Ishikawa (cell line): ENCODE measurements at regions not wholly inside any gene's neighbourhood (a gene's known extent, or its start where the extent isn't known, plus 50 kb on each side); places are given as distances from the start of the nearest gene placed in this dataset.

ENCODE experiments used
- CEBPB ChIP-seq: IDR thresholded peaks from 2 replicates; pipeline ENCODE4 v1.6.1; 2012
- CREB1 ChIP-seq: IDR thresholded peaks from 2 replicates; pipeline ENCODE4 v1.6.1; 2012; ENCODE audit warnings: low read depth
- EGR1 ChIP-seq: IDR thresholded peaks from 2 replicates; pipeline ENCODE4 v1.6.1; 2012
- EP300 ChIP-seq: IDR thresholded peaks from 2 replicates; pipeline ENCODE4 v1.6.1; 2012; ENCODE audit warnings: borderline replicate concordance
- FOXM1 ChIP-seq: IDR thresholded peaks from 2 replicates; pipeline ENCODE4 v1.6.1; 2012; ENCODE audit warnings: low read depth, borderline replicate concordance
- NFIC ChIP-seq: IDR thresholded peaks from 2 replicates; pipeline ENCODE4 v1.6.1; 2012
- RAD21 ChIP-seq: IDR thresholded peaks from 2 replicates; pipeline ENCODE4 v1.6.1; 2012; ENCODE audit warnings: low read depth
- REST ChIP-seq: IDR thresholded peaks from 2 replicates; pipeline ENCODE4 v1.6.1; 2012; ENCODE audit warnings: low read depth, mild to moderate bottlenecking
- TAF1 ChIP-seq: IDR thresholded peaks from 2 replicates; pipeline ENCODE4 v1.6.1; 2012; ENCODE audit warnings: low read depth, mild to moderate bottlenecking
- TCF12 ChIP-seq: IDR thresholded peaks from 2 replicates; pipeline ENCODE4 v1.6.1; 2012; ENCODE audit warnings: low read depth
- TEAD4 ChIP-seq: IDR thresholded peaks from 2 replicates; pipeline ENCODE4 v1.6.1; 2012
- USF1 ChIP-seq: IDR thresholded peaks from 2 replicates; pipeline ENCODE4 v1.6.1; 2012
- YY1 ChIP-seq: IDR thresholded peaks from 2 replicates; pipeline ENCODE4 v1.6.1; 2012; ENCODE audit warnings: low read depth
- ZBTB7A ChIP-seq: IDR thresholded peaks from 2 replicates; pipeline ENCODE4 v1.6.1; 2012; ENCODE audit warnings: low read depth
- TF ChIP-seq, protein P1 (sequence below): IDR thresholded peaks from 2 replicates; pipeline ENCODE4 v1.6.1; 2012

GRCh38 chr11:10629411-10630002, 61.0 kb upstream of the LYVE1 start:
- TF ChIP-seq USF1 (no peak), NFIC (no peak), TAF1 (no peak), CREB1 (no peak), YY1 (no peak), CEBPB (no peak), EP300 (no peak), ZBTB7A (no peak), RAD21 (no peak), FOXM1 (no peak), REST (no peak), TEAD4 (no peak), TCF12 (no peak), EGR1 (no peak)
- TF ChIP-seq, protein P1, sequence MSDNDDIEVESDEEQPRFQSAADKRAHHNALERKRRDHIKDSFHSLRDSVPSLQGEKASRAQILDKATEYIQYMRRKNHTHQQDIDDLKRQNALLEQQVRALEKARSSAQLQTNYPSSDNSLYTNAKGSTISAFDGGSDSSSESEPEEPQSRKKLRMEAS = no peak

DNA sequence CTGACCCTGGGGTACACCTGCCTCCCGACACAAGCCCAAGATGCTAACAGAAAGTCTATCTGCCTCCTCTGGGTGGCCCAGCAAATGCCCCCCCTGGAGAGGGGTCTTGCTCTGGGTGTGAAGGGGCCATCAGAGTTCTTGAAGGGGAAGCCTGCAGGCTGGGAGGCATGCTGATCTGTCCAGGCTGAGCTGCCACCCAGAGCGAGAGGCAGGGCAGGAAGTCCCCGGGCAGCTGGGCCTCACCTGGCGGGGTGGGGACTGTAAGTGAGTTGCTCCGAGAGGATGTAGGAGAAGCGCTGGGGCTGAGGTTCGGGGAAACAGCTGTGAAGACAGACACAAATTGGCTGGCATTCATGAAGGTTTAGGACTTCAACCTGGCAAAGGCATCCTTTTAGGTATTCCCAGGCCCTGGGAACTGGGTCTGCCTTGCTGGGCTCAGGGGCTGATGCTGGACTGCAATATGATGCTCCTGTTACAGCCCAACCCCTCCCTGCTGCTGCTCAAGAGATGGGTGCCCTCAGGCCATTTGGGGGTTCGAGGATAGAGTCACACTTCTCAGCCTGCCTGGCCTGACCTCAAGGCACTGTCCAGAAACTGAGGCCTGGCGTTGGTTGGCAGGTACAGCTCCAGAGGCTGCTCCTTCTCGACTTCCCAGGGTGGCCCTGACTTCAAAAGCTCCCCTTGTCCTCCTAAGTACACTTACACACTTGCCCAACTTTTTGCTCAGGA, 60.2 kb upstream of the LYVE1 start:
- TF ChIP-seq NFIC = no peak
- TF ChIP-seq REST = no peak
- no peak for TF ChIP-seq EGR1
- TF ChIP-seq TAF1 = no peak
- no peak for TF ChIP-seq TCF12
- TF ChIP-seq USF1 = no peak
- TF ChIP-seq CREB1 = no peak
- no peak for TF ChIP-seq YY1
- no peak for TF ChIP-seq CEBPB
- TF ChIP-seq FOXM1 = no peak
- no peak for TF ChIP-seq RAD21
- TF ChIP-seq ZBTB7A = no peak
- TF ChIP-seq TEAD4 = no peak
- no peak for TF ChIP-seq EP300
- TF ChIP-seq, protein P1 = no peak

DNA sequence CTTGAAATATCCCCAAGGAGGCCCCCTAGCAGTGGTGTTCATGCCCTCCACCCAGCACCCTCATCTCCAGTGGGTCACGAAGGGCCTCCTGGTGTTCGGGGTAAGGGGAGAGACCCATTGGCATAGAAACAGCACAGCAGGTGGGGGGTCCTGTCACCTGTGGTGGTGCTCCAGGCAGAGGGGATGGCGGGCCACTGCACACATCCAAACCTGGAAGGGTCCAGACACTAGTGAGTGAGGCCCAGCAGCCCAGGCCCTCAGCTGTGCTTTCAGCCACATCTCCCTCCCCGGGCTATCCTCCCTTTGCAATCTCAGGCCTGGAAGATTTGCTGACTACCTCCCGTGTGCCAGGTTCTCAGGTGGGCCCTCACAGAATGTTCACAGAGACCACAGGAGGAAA, 59.4 kb upstream of the LYVE1 start:
- TF ChIP-seq TAF1 (no peak), EP300 (no peak), NFIC (no peak), CEBPB (no peak), FOXM1 (no peak), USF1 (no peak), TEAD4 (no peak), ZBTB7A (no peak)

- no peak for TF ChIP-seq EGR1
- no peak for TF ChIP-seq RAD21
- TF ChIP-seq, protein P1 = no peak
- TF ChIP-seq TCF12 = no peak
- TF ChIP-seq TAF1 = no peak
- no peak for TF ChIP-seq YY1
- TF ChIP-seq ZBTB7A = no peak
- no peak for TF ChIP-seq TEAD4
These were observed 58.8 kb upstream of the LYVE1 start for GRCh38 chr11:10627291-10627690.

DNA sequence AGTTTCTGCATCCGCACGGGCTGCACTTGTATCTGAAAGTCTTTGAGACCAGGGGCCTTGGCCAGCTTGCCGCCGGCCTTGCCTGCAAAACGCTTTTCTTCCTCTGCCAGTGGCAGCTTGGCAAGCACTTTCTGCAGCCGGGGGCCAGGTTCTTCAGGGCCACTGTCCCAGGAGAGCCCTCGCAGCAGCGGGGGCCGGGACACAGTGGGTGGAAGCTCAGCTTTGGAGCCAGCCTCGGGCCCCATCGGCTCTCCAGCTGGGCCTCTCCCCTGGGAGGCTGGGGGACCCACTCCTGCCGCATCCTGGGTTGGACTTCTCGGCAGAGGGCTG, 57.5 kb upstream of the LYVE1 start:
- TF ChIP-seq RAD21 (no peak), TEAD4 (no peak), TCF12 (no peak), EGR1 (no peak)
- TF ChIP-seq, protein P1 = no peak
